ENCODE measurements at regions not wholly inside any gene's neighbourhood (a gene's known extent, or its start where the extent isn't known, plus 50 kb on each side); places are given as distances from the start of the nearest gene placed in this dataset.

DNA sequence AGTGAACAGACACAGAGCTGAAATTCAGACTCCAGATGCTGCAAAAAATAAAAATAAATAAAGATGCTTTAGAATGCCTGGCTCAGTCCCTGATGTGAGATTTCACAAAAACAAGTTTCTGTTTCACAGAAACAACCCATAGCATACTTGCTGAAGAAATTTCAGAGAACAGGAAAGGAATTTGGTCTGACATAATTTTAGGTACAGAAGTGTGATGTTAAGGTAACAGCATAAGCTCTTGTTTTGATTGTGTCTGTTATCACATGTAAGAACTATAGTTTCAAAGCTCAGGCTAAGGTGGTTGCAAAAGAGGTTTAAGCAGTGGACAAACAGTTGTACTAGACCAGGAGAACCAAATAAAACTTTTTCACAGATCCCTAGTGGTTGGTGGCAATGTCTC is 152.1 kb downstream of the PTGER3 start:
- in situ Hi-C loops (cut with HindIII; ENCODE audit: low pct_ligation_motif_present, low pct_unique_long_range_greater_than_20kb, low sequenced_read_pairs), result no loop called here
- no peak for DNase-seq

DNA sequence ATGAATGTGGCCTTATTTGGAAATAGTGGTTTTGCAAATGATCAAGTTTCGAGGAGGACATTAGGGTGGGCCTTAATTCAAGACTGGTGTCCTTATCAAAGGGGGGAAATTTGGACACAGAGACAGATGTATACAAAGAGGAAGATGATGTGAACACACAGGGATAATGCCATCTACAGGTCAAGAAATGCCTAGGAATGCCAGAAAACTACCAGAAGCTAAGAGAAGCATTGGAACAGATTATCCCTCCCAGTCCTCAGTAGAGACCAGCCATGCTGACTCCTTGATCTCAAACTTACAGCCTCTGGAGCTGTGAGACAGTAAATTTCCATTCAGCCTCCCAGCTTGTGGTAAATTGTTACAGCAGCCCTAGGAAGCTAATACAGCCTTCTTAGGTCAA is 151.4 kb downstream of the PTGER3 start:
- DNase-seq, result peak; percentile 2
- in situ Hi-C loops (cut with HindIII; ENCODE audit: low pct_ligation_motif_present, low pct_unique_long_range_greater_than_20kb, low sequenced_read_pairs), result no loop called here

DNA sequence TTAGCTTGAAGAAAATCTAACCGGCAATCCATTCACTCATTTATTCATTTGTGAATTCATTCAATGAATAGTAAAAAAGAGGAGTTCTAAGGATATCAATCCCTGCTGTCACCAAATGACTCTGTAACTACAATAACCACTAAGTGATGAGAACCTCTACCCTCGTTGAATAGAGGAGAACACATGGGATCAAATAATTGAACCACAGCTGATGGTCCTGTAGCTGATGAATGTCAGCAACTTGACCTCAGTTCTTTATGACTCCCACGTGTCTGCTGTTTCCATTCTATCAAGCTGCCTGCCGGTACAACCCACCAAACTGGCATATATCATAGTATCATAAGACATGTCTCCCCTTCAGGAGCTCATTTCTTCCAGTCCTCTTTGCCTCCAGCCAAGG is 150.3 kb downstream of the PTGER3 start:
- in situ Hi-C loops (cut with HindIII; ENCODE audit: low pct_ligation_motif_present, low pct_unique_long_range_greater_than_20kb, low sequenced_read_pairs), result no loop called here
- DNase-seq, result no peak

DNA sequence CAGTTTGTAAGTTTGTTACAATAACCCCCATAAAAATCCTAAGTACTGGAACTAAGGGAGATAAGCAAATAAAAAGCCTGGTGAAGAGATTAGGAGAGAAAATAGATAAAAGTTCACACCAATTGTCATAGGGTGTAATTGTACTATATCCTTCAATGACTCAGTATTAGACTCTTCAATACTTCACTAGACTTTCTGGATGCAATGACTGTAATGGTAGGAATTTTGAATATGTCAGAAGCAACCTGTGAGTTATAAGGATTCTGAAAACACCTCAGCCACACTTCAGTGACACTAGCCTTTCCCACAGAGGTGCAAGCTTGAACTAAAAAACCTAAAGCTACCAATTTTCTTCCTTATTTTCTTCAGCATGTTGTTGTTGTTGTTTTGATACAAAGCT is 147.9 kb downstream of the PTGER3 start:
- DNase-seq, result no peak
- in situ Hi-C loops (cut with HindIII; ENCODE audit: low pct_ligation_motif_present, low pct_unique_long_range_greater_than_20kb, low sequenced_read_pairs), result no loop called here

DNA sequence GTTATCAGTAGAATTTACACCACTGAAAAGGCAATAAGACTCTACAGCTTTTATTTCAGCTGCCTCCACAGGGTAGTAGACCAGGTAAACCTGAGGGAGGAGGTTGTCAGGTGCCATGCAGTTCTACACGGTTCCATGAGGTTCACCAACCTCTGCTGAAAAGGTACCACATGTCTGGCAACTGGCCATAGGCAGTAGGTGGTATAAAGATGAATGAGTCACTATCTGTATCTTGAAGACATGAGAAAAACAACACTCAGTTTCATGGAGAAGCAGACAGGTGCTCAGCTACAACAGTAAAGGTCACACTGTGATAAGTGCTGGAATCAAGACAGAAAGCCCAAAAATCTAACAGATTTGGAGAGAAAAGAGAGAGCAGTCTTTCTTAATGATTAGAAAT is 145.4 kb downstream of the PTGER3 start:
- no peak for DNase-seq
- in situ Hi-C loops (cut with HindIII; ENCODE audit: low pct_ligation_motif_present, low pct_unique_long_range_greater_than_20kb, low sequenced_read_pairs), result no loop called here

DNA sequence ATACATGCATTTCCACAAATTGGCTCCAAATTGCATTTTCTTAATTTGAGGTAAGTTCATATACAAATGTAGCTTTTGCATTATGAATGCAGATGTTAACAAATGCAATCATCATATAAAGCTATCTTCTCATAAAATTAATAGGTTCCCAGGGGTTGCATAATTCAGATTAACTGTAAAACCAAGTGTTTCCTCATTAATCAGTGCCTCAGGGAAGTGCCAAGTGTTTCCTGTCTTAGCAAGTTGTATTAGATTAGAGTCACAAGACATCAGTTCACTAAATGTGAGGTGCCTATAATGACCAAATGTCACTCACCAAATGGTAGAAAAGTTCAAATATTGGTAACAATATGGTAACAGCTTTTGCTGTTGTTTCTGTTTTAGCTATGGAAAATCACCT is 140.8 kb downstream of the PTGER3 start:
- no peak for DNase-seq
- in situ Hi-C loops (cut with HindIII; ENCODE audit: low pct_ligation_motif_present, low pct_unique_long_range_greater_than_20kb, low sequenced_read_pairs), result no loop called here

DNA sequence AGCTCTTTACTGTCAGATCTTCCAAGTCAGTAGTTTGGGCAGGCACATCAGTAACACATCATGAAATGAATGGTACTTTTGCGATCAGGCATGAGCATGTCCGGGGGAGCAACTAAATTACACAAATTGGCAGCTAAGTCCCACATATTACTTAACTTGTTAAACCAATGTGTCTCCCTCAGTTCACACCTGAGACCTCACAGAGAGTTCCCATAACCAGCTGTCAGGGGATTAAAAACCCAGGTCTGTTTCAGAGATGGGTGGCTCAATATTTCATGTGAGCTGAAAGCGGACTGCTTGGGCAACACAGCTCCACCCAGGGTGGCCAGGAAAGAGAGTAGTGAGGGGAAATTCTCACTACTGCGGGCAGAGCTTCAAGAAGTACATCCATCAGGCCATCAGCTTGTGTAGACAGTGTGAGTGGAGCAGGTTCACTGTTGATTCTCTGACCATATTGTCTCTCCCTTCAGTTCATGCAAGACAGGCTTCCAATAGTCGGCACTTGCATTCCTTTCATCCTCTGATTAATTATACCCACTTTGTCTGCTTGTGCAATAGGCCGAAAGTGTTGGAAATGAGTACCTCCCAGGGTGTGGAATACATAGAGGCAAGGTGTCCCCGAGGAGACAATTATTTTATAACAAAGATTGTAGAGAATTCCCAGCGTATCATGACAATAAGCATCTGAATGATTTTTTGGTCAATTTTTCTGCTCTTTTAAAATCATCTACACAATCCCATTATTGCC is 139.9 kb downstream of the PTGER3 start:
- in situ Hi-C loops (cut with HindIII; ENCODE audit: low pct_ligation_motif_present, low pct_unique_long_range_greater_than_20kb, low sequenced_read_pairs), result no loop called here
- no peak for DNase-seq

DNA sequence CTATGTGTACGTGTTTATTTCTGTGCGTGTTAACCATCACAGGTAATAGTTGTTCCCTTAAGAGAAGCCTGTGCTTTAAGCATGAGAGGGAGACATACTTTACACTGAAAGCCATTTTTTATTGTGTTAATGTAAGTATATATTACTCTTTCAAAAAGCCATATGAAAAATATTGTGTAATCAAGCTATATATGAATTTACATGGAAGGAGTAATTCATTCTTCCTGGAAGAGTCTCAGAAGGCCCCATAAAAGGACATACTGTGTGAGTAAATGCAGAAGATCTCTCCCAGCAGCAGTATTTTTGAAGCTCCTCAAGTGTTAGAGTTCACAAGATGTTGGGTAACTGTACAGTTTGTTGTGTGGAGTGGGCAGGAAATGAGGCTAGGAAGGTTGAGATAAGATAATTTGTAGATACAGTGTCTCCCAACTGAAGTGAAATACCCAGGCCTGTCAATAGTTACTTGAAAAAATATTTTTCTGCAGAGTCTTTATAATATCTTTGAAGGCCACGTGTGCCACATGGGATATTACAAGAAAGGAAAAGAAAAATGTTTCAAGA is 138.3 kb downstream of the PTGER3 start:
- DNase-seq, result no peak
- in situ Hi-C loops (cut with HindIII; ENCODE audit: low pct_ligation_motif_present, low pct_unique_long_range_greater_than_20kb, low sequenced_read_pairs), result no loop called here

DNA sequence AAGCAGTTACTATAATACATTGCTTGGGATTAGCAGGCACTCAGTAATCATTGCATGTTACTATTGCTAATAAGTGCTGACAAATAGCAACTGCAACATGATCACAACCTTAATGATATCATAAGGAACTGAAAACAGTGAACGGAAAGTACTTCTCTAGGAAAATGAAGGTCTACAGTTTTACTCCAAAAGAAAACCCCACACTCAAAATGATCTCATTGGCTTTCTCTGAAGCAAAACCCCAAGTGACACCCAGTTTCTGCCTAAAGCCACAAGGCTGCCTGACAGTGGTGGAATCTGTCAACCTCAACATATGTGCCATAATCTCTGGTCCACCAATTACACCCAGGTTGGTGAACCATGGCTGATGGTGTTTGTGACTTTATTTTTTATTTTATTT is 137.6 kb downstream of the PTGER3 start:
- no peak for DNase-seq

DNA sequence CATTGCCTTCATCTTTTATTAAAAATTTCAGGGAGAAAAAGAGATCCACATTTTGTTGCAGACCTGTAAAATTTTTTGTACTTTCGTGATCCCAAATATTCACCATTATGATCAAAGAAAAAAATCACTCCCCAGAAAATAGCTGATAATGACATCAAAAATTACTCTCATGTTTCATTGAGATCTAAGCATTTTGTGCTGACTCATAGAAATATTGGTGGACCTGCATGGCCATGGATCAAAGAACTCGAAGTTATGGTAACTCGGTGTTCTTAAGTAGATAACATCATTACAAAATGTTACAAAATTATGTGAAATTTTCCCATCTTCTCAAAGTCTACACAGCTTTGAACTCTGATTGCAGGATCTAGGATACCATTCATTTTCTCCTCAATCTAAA is 135.8 kb downstream of the PTGER3 start:
- no peak for DNase-seq
- in situ Hi-C loops (cut with HindIII; ENCODE audit: low pct_ligation_motif_present, low pct_unique_long_range_greater_than_20kb, low sequenced_read_pairs), result no loop called here

More for the DNA sequence above, 137.6 kb downstream of the PTGER3 start:
- in situ Hi-C loops (cut with HindIII; ENCODE audit: low pct_ligation_motif_present, low pct_unique_long_range_greater_than_20kb, low sequenced_read_pairs), result no loop called here

DNA sequence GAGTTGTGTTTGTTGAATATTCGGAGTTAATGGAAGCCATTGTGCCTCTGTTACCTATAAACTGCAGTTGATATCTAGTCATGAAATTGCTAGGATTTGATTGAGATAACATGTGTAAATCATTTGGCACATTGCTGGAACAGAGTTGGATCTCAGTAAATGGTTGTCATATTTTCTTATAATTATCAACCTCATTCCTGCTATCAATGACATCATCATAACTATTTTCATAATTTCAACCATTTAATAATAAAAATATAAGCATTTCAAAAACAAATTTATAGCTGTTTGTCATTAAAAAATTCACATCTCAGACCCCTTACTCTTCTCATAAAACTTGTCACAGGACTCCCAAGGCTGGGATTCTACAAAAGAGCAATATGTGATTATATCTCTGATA is 133.4 kb downstream of the PTGER3 start:
- in situ Hi-C loops (cut with HindIII; ENCODE audit: low pct_ligation_motif_present, low pct_unique_long_range_greater_than_20kb, low sequenced_read_pairs), result no loop called here
- DNase-seq, result no peak

DNA sequence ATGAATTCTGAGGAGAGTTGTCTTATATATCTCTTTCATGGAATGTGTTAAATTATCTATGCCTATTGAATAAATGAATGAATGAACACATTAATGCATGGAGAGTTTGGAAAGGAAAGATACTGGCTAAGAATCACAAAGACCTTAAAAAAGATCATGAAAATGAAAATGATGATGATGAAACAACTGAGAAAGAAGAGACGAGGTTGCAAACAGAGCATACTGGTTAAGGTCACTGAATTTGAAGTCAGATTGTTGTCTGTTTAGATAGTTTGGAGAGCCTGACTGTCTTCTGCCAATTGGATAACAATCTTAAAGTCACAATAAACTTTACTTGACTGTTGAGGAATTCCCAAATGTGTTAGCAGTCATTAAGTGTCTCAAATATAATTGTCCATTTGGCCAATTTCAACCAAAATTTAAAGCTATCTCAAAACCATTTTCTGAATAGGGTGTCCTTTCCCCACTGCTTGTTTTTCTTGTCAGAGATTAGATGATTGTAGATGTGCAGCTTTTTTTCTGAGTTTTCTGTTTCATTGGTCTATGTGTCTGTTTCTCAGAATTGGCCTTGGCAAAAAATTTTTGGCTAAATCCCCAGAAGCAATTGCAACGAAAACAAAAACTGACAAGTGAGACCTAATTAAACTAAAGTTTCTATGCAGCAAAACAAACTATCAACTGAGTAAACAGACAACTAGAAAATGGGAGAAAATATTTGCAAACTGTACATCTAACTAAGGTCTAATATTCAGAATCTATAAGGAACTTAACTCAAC is 132.2 kb downstream of the PTGER3 start:
- in situ Hi-C loops (cut with HindIII; ENCODE audit: low pct_ligation_motif_present, low pct_unique_long_range_greater_than_20kb, low sequenced_read_pairs), result no loop called here
- no peak for DNase-seq

DNA sequence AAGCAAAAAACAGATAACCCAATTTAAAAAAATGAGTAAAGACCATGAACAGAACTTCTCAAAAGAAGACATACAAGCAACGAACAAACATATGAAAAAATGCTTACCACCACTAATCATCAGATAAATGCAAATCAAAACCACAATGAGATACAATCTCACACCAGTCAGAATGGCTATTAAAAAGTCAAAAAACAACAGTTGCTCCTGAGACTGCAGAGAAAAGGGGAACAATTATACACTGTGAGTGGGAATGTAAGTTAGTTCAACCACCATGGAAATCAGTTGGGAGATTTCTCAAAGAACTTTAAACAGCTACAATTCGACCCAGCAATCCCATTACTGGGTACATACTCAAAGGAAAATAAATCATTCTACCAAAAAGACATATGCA is 131.6 kb downstream of the PTGER3 start:
- in situ Hi-C loops (cut with HindIII; ENCODE audit: low pct_ligation_motif_present, low pct_unique_long_range_greater_than_20kb, low sequenced_read_pairs), result no loop called here
- DNase-seq, result no peak

DNA sequence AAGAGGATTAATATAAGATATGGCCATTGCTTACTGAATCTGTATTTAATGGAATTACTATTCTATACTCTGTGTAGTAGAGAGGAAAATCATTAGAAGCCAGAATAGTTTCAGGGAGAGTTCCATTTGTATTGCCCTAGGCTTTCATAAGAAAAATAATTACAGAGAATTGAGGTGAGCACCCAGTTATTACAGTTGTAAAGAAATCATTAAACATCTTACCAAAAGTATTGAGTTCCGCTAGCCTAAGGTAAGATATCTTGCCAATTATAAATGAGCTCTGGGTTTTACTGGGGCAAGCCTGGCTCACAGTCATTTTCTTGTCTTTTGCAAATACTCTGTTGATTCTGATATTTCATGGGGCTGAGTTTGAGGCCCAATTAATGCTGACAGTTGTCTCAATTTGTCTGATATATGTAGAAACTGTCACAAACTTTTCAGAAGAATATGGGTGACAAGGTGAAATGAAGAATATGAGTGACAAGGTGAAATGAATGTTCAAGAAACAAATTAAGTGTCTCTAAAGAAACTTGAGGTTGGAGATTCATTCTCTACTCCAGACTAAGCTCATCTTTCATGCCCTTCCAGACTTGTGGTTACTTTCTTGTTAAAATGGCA is 127.8 kb downstream of the PTGER3 start:
- DNase-seq, result no peak
- in situ Hi-C loops (cut with HindIII; ENCODE audit: low pct_ligation_motif_present, low pct_unique_long_range_greater_than_20kb, low sequenced_read_pairs), result no loop called here

Measured in ACHN (cell line).